Vagina (tissue), 2 donors: ENCODE measurements at regions not wholly inside any gene's neighbourhood (a gene's known extent, or its start where the extent isn't known, plus 50 kb on each side); places are given as distances from the start of the nearest gene placed in this dataset.

ENCODE experiments used
- POLR2A ChIP-seq, 2 donors: fragments of 450-650 bp; IDR thresholded peaks; one replicate each; pipeline ENCODE4 v1.6.1; 2017; ENCODE audit warnings: antibody characterized with exemption in 2 of 2, mild to moderate bottlenecking in 2 of 2, moderate library complexity in 2 of 2
- TF ChIP-seq, protein P1 (sequence below), 3 experiments: fragments of 450-650 bp in 2 of 3; fragments of 200-600 bp in 1 of 3; sonication (generic) in 1 of 3; IDR thresholded peaks; one replicate each; pipeline ENCODE4 v1.5.1; 2017 to 2019; ENCODE audit warnings: antibody characterized with exemption in 3 of 3, mild to moderate bottlenecking in 2 of 3, moderate library complexity in 2 of 3

DNA sequence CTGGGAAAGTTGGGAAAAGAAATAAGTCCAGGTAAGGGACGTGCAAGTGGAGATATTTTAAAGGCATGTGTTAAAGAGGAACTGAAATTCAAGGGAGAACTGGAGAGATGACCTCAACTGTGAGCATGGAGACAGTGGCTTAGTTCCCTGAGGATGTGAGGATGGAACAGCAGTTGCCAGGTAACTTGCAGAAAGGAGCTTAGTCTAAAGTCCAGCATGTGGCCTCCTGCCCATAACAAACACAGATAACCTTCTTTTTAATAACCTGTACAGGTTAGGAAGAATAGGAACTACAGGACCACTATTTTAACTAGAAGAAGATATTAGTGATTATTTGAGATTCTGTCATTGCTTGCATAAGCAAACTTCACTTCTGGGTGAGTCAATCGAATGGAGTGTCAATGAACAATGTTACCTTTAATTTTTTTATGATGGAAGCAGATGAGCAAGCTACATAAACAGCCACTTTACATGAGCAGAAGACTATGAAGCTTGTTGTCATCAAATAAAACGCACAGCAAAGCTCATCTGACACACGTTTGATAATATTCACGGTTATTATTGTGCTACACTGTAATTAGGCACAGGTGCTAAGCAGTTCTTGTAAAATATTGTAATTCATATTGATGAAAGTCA lies 291.7 kb upstream of the DDHD1 start:
- TF ChIP-seq, protein P1, sequence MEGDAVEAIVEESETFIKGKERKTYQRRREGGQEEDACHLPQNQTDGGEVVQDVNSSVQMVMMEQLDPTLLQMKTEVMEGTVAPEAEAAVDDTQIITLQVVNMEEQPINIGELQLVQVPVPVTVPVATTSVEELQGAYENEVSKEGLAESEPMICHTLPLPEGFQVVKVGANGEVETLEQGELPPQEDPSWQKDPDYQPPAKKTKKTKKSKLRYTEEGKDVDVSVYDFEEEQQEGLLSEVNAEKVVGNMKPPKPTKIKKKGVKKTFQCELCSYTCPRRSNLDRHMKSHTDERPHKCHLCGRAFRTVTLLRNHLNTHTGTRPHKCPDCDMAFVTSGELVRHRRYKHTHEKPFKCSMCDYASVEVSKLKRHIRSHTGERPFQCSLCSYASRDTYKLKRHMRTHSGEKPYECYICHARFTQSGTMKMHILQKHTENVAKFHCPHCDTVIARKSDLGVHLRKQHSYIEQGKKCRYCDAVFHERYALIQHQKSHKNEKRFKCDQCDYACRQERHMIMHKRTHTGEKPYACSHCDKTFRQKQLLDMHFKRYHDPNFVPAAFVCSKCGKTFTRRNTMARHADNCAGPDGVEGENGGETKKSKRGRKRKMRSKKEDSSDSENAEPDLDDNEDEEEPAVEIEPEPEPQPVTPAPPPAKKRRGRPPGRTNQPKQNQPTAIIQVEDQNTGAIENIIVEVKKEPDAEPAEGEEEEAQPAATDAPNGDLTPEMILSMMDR (IDR thresholded peaks at IDR 0.05) = no peak
- TF ChIP-seq POLR2A (IDR thresholded peaks at IDR 0.05) = no peak
